ENCODE measurements at regions not wholly inside any gene's neighbourhood (a gene's known extent, or its start where the extent isn't known, plus 50 kb on each side); places are given as distances from the start of the nearest gene placed in this dataset.

DNA sequence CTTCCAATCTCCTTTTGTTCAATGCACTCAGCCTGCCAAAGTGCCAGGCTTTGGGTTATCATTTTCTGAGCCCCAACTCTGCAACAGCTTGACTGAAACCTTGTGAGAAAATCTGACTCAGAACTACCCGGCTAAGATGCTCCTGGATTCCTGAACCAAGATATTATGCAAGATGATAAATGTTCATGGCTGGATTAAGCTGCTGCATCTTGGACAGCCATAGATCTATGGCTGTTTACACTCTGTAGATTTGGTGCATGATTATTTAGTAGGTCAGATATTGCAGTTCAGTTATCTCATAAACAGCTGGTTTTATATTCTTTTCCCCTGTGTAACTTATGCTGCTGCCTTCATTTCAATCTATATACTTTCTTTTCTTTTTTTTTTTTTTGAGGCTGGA, 243.5 kb downstream of the GATA3 start:
- Histone ChIP-seq H3K36me3 (ENCODE audit: insufficient read depth, low read length) (no peaks in the 10 kb centered on the region), H3K27me3 (ENCODE audit: insufficient read depth, low read length) (peaks cover 7% of the 10 kb centered on the region), H3K4me1 (ENCODE audit: insufficient read depth, low read length) (no peaks in the 10 kb centered on the region), H3K4me3 (ENCODE audit: low read length) (no peak overlapping the region), H3K9me3 (ENCODE audit: low read length) (no peaks in the 10 kb centered on the region), H2AFZ (ENCODE audit: low read depth, low read length) (no peak overlapping the region)

DNA sequence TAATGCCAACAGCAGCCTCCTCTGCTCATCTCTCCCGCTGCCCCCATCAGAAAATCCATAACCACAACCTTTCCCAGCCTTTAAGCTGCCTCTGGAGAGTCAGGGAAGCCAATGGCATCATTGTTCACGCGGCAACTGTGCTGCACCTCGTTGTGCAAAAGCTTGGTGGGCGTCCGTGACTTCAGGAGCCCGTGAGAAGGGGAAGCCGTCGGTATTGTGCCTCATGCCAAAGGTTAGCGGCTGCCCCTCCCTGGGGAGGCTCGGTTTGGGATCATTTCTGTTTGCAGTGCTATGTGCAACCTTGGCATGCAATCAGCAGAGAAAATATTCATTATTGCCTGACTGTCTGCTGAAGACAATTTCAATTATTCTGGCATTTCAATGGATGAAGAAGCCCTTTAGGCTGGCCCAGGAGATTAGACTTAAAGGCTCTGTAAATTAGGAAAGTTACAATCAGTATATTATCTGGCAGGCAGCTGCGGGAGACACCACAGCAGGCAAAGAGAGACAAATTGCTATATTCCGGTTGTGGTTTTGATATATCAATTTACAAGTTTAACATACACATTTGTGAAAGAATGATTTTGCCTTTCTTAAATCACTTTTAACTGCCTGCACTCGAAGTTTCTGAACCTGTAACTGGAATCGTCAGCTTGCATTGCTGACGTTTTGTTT, 244.5 kb downstream of the GATA3 start:
- Histone ChIP-seq H2AFZ (ENCODE audit: low read depth, low read length) (no peak overlapping the region), H3K27me3 (ENCODE audit: insufficient read depth, low read length) (peaks cover 7% of the 10 kb centered on the region), H3K9me3 (ENCODE audit: low read length) (no peaks in the 10 kb centered on the region), H3K4me1 (ENCODE audit: insufficient read depth, low read length) (no peaks in the 10 kb centered on the region), H3K4me3 (ENCODE audit: low read length) (no peak overlapping the region), H3K36me3 (ENCODE audit: insufficient read depth, low read length) (no peaks in the 10 kb centered on the region)

DNA sequence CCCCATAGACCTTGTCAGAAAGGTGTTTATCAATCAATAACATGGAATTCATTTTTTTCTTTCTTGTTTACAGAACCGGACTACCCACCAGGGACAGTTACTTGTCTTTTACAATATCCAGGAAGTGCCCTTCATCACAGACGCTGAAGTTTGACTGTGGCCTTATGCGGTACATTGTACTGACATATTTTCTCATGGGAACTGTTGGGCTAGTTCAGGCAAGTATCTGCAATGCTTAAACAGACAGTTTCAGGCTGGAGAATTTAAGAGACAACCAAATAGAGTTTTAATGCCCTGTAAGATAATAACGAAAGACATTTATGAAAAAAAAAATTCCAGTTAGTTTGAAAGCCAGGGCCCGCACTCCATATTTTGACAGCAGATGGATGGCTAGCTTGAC, 246.4 kb downstream of the GATA3 start:
- H2AFZ ChIP-seq (ENCODE audit: low read depth, low read length) = no peak overlapping the region
- H3K27me3 ChIP-seq (ENCODE audit: insufficient read depth, low read length) = no peaks in the 10 kb centered on the region

DNA sequence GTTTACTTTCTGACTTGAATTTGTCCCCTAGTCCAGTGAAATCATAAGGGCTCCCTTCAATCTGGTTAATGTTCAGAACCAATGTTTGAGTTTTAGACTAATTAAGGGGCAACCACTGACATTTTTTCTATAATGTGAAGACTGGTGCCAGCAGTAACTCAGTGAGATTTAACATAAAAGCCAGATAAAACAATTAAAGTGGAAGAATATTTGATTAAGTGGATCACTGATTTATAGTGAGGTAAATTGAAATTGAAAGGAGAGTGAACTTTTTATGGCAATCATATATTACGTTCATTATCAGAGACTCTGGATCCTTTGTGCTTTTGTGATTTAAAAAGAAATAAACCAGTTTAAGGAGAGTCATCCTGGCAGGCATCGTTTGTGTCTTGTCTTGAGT, 246.8 kb downstream of the GATA3 start:
- no peaks in the 10 kb centered on the region for H3K9me3 ChIP-seq (ENCODE audit: low read length)
- no peaks in the 10 kb centered on the region for H3K4me1 ChIP-seq (ENCODE audit: insufficient read depth, low read length)
- H3K36me3 ChIP-seq (ENCODE audit: insufficient read depth, low read length) = no peaks in the 10 kb centered on the region
- H2AFZ ChIP-seq (ENCODE audit: low read depth, low read length) = no peak overlapping the region
- H3K4me3 ChIP-seq (ENCODE audit: low read length) = no peak overlapping the region
- H3K27me3 ChIP-seq (ENCODE audit: insufficient read depth, low read length) = no peaks in the 10 kb centered on the region

More for the DNA sequence above, 246.4 kb downstream of the GATA3 start:
- H3K9me3 ChIP-seq (ENCODE audit: low read length) = no peaks in the 10 kb centered on the region
- H3K4me3 ChIP-seq (ENCODE audit: low read length) = no peak overlapping the region
- H3K4me1 ChIP-seq (ENCODE audit: insufficient read depth, low read length) = no peaks in the 10 kb centered on the region
- H3K36me3 ChIP-seq (ENCODE audit: insufficient read depth, low read length) = no peaks in the 10 kb centered on the region

DNA sequence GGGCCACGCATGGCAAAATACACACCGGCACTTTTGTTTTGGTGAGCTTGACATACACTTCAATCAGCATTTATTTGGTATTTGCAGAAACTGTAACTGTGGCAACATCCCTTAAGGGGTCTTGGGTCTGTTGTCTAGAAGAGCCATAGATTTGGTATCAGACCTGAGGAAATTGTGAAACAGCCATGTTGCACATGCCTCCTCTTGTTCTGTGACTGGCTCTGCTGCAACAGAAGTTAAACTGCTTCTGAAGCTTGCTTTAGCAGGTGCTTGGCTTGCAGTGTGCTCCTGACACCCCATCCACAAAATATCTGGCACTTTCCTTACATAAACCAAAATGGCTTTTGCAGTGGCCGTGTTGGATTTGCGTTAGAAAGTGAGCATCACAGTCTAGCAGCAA, 247.3 kb downstream of the GATA3 start:
- H3K4me1 ChIP-seq (ENCODE audit: insufficient read depth, low read length) = no peaks in the 10 kb centered on the region
- H3K27me3 ChIP-seq (ENCODE audit: insufficient read depth, low read length) = no peaks in the 10 kb centered on the region
- H2AFZ ChIP-seq (ENCODE audit: low read depth, low read length) = no peak overlapping the region
- H3K4me3 ChIP-seq (ENCODE audit: low read length) = no peak overlapping the region
- H3K9me3 ChIP-seq (ENCODE audit: low read length) = no peaks in the 10 kb centered on the region
- no peaks in the 10 kb centered on the region for H3K36me3 ChIP-seq (ENCODE audit: insufficient read depth, low read length)

DNA sequence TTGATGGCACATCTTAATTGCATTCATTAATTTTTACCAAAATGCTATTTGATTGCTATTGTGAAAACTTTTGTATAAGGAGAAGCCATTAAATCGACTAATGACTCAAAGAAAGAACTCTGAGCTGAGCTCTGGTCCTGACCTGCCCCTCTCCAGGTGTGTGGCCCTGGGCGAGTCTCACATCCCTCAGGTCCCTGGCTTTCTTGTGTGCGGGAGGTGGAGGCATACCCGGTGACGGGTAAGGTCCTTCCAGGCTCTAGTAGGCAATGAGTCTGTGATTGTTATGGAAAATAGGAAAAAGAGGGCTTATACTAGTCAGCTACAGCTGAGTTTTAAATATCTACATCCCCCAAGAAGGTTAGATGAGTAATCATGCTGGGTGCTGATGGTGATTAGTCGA, 248.1 kb downstream of the GATA3 start:
- H3K27me3 ChIP-seq (ENCODE audit: insufficient read depth, low read length) = no peaks in the 10 kb centered on the region
- no peaks in the 10 kb centered on the region for H3K9me3 ChIP-seq (ENCODE audit: low read length)
- H2AFZ ChIP-seq (ENCODE audit: low read depth, low read length) = no peak overlapping the region
- no peaks in the 10 kb centered on the region for H3K4me1 ChIP-seq (ENCODE audit: insufficient read depth, low read length)
- no peak overlapping the region for H3K4me3 ChIP-seq (ENCODE audit: low read length)
- no peaks in the 10 kb centered on the region for H3K36me3 ChIP-seq (ENCODE audit: insufficient read depth, low read length)

DNA sequence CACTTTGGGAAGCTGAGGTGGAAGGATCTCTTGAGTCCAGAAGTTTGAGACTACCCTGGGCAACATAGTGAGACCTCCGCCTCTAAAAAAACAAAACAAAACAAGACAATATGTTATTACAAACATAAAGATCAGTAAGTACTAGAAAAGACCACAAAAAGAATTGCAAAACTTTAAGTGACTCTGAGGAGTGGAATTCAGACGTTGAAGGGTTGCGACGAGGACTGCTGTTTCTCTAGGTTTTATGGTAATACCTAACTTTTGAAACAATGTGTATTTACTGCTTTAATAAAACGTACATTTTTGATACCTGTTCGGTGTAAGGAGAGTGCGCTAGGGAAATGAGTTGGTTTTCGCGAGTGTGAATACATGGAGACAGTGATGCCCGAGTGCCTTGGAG, 250.4 kb downstream of the GATA3 start:
- Histone ChIP-seq H3K36me3 (ENCODE audit: insufficient read depth, low read length) (no peaks in the 10 kb centered on the region), H3K4me3 (ENCODE audit: low read length) (no peak overlapping the region), H3K9me3 (ENCODE audit: low read length) (no peaks in the 10 kb centered on the region), H3K4me1 (ENCODE audit: insufficient read depth, low read length) (no peaks in the 10 kb centered on the region), H3K27me3 (ENCODE audit: insufficient read depth, low read length) (no peaks in the 10 kb centered on the region), H2AFZ (ENCODE audit: low read depth, low read length) (no peak overlapping the region)

DNA sequence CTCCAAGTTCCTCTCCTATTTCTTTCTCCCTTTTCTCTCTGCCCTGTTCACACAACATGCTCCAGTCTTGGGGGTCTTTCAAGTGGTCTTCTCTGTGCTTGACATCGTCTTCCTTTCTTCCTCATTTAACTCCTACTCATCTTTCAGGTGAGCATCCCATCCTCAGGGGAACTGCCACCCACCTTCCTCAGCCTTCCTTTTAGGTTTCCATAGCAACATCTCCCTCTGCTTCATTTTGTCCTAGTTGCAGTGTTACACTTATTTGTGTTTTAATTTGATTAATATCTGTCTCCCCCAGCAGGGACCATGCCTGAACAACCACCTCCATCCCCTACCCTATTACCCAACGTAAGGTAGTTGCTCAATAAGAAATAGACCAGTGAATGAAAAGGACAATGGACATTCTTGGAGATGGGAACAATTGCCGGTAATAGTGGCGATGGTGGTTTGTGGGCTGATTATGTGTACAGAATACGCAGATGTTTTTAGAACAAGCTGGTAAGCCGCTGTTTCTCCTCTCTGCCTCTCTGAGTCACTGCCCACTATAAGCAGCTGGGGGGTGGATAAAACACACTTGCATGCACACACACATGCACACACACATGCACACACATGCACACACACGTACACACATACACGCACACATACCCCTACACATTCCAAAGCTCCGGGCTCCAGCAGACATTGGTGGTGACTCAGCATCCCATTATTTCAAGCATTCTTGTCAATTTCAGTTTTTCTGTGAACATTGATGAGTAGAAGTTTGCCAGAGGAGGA, 251.6 kb downstream of the GATA3 start:
- Histone ChIP-seq H2AFZ (ENCODE audit: low read depth, low read length) (no peak overlapping the region), H3K9me3 (ENCODE audit: low read length) (no peaks in the 10 kb centered on the region), H3K36me3 (ENCODE audit: insufficient read depth, low read length) (no peaks in the 10 kb centered on the region)

DNA sequence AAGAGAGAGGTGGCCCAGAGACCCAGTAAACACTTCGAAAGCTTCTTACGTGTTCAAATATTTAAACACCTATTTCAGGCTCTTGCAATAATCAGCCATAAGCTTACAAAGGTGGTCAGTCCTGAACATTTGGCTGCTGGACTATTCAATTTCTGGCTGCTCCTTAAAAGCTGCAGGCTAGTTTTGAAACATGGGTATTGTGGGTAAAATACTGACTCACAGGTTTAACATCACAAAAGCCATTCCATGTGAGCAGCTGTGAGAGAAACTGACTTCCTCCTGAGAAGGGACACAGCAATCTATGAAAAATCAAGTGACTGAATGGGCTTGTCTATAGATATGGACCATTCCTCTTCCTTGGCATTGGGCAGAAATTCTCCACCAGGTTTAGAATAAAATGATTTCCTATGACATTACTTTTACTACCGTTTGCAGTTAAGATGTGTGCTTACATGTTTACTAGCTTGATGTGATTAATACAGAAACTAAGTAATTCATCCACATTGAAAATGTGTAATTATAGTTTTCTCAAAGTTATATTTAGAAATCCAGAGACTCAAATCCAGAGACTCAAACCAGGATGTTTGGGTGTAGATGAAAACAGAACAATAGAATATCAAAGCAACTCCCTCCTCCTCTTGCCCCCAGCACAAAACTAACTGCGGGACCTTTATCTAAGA, 252.3 kb downstream of the GATA3 start:
- H3K9me3 ChIP-seq (ENCODE audit: low read length) = no peaks in the 10 kb centered on the region
- no peak overlapping the region for H3K4me3 ChIP-seq (ENCODE audit: low read length)
- no peak overlapping the region for H2AFZ ChIP-seq (ENCODE audit: low read depth, low read length)
- H3K36me3 ChIP-seq (ENCODE audit: insufficient read depth, low read length) = no peaks in the 10 kb centered on the region
- no peaks in the 10 kb centered on the region for H3K4me1 ChIP-seq (ENCODE audit: insufficient read depth, low read length)
- no peaks in the 10 kb centered on the region for H3K27me3 ChIP-seq (ENCODE audit: insufficient read depth, low read length)

More for the DNA sequence above, 251.6 kb downstream of the GATA3 start:
- Histone ChIP-seq H3K4me3 (ENCODE audit: low read length) (no peak overlapping the region), H3K4me1 (ENCODE audit: insufficient read depth, low read length) (no peaks in the 10 kb centered on the region), H3K27me3 (ENCODE audit: insufficient read depth, low read length) (no peaks in the 10 kb centered on the region)

DNA sequence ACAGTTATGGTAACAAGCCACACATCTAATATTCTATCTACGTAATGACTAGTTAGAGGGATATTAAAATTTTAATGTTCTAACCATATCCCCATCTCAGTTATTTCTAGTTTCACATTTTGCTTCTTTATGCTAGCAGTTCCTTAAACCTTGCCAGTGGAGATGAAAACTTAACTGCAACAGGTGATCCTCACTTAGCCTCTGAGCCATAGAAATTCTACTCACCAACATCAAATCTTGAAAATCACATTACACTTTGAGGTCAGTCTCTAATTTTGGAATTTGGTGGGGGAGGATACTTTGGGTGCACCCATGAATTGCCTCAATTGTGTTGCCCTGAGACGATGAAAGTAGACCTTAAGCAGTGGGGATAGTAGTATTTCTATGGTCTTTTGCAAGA, 256.4 kb downstream of the GATA3 start:
- Histone ChIP-seq H3K36me3 (ENCODE audit: insufficient read depth, low read length) (no peaks in the 10 kb centered on the region), H3K4me3 (ENCODE audit: low read length) (no peak overlapping the region), H3K9me3 (ENCODE audit: low read length) (no peaks in the 10 kb centered on the region), H3K27me3 (ENCODE audit: insufficient read depth, low read length) (no peaks in the 10 kb centered on the region), H3K4me1 (ENCODE audit: insufficient read depth, low read length) (no peaks in the 10 kb centered on the region), H2AFZ (ENCODE audit: low read depth, low read length) (no peak overlapping the region)

DNA sequence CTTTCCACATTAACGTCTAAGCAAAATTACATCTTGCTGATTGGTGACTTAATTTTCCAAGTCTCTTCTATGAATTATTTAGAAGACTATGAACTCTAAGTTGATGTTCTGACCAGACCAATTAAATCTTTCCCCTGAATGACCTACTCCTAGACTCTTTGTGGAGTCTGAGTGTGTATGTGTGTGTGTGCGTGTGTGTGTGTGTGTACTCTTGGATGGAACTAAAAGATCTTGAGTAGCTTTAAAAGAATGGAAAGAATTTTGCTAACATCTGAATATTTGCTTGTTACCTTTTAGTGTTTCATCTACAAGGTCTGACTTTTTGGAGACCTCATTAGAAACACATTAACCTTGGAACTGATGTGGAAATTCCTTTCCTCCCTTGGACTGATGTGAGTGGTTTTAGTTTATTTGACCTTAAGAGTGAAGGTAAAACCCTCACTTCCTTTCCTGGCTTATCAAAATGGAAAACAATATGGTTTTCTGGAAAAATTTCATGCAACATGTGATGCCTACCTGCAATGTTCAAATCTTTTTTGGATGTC, 257.1 kb downstream of the GATA3 start:
- Histone ChIP-seq H2AFZ (ENCODE audit: low read depth, low read length) (no peak overlapping the region), H3K36me3 (ENCODE audit: insufficient read depth, low read length) (no peaks in the 10 kb centered on the region), H3K9me3 (ENCODE audit: low read length) (no peaks in the 10 kb centered on the region), H3K4me1 (ENCODE audit: insufficient read depth, low read length) (no peaks in the 10 kb centered on the region), H3K4me3 (ENCODE audit: low read length) (no peak overlapping the region), H3K27me3 (ENCODE audit: insufficient read depth, low read length) (no peaks in the 10 kb centered on the region)

DNA sequence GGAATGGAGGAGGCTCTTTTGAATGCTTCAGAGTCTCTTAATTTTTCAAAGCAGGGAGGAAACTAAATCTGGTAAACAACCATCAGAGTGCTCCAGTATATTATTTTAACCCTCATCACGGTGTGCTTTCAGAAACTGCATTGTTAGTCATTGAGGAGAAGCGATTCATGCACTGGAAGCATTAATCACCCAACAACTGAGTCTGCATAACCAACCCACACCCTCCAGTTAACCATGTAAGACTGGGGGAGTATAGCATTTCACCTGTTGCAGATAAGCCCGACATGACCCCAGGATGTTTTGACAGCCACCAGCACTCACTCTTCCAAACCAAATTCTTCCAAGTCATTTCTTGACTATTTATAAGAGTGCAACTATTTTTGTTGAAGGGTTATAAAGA, 257.6 kb downstream of the GATA3 start:
- Histone ChIP-seq H3K27me3 (ENCODE audit: insufficient read depth, low read length) (no peaks in the 10 kb centered on the region), H2AFZ (ENCODE audit: low read depth, low read length) (no peak overlapping the region), H3K9me3 (ENCODE audit: low read length) (no peaks in the 10 kb centered on the region), H3K4me1 (ENCODE audit: insufficient read depth, low read length) (no peaks in the 10 kb centered on the region), H3K4me3 (ENCODE audit: low read length) (no peak overlapping the region), H3K36me3 (ENCODE audit: insufficient read depth, low read length) (no peaks in the 10 kb centered on the region)

DNA sequence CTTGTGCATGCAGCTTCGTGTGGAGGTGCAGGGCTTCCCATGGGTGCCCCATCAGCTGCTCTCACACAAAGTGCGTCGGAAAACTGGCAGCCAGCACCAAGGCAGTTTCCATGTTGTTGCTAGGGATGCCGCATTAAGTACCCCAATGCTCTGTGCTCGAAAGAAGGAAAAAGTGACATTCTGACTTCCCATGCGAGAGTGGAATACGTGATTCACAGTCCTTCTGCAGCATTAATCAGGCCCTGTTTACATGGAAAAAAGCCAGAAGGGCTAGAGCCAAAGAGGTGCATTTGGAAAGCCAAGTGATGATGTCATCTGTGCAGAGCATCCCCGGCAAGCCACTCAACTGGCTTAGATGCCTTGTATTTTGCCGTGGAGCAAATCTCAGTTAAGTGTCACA, 258.3 kb downstream of the GATA3 start:
- no peaks in the 10 kb centered on the region for H3K9me3 ChIP-seq (ENCODE audit: low read length)
- H2AFZ ChIP-seq (ENCODE audit: low read depth, low read length) = no peak overlapping the region
- H3K4me3 ChIP-seq (ENCODE audit: low read length) = no peak overlapping the region
- H3K4me1 ChIP-seq (ENCODE audit: insufficient read depth, low read length) = no peaks in the 10 kb centered on the region
- H3K36me3 ChIP-seq (ENCODE audit: insufficient read depth, low read length) = no peaks in the 10 kb centered on the region
- no peaks in the 10 kb centered on the region for H3K27me3 ChIP-seq (ENCODE audit: insufficient read depth, low read length)

All from neuron (in vitro differentiated cells).